Activated CD4-positive, alpha-beta T cell treated with anti-CD3 and anti-CD28 coated beads, Interleukin-2, amount 50 U/mL, for 4 hours (primary cell): ENCODE measurements at regions not wholly inside any gene's neighbourhood (a gene's known extent, or its start where the extent isn't known, plus 50 kb on each side); places are given as distances from the start of the nearest gene placed in this dataset.

Source experiments
- DNase-seq, 2 experiments: peaks; one replicate each; pipeline ENCODE4 v3.0.0-alpha.2; 2020

DNA sequence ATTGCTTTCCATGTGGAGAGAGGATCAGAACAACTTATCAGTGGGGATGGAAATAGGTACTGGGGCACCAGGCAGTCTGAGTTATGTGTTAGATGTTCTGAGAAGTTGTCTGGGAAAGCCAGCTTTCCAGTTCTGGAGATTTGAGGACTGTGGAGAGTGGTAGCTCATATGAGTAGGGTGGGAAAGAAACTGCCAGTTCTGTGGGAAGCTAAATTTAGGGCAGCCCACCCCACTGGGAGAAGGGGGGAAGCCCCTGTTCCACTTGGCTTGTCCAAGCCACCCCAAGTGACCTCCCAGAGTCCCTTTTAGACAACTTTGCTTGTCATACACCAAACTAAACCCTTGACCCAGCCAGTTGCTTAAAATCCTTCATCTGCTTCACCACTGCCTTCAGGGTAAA lies 189.5 kb downstream of the REEP3 start:
- DNase-seq: no peak

DNA sequence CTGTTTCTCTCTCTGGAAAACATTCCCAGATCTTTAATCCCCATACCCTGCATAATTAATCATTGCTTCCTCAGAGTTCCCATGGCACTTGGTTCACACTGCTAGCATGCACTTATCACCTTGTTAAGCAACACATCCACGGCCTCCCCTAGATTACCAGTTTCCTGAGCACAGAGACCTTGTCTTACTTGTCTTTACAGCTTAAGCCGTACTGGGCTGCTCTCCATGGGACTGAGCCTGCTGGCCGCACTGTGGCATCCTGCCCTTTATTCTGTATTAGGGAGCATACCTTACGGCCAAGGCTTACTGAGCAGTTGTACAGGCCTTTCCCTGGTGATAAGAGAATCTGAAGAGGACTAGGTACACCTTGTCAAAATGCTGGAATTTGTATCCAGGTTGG lies 190.2 kb downstream of the REEP3 start:
- DNase-seq: no peak

DNA sequence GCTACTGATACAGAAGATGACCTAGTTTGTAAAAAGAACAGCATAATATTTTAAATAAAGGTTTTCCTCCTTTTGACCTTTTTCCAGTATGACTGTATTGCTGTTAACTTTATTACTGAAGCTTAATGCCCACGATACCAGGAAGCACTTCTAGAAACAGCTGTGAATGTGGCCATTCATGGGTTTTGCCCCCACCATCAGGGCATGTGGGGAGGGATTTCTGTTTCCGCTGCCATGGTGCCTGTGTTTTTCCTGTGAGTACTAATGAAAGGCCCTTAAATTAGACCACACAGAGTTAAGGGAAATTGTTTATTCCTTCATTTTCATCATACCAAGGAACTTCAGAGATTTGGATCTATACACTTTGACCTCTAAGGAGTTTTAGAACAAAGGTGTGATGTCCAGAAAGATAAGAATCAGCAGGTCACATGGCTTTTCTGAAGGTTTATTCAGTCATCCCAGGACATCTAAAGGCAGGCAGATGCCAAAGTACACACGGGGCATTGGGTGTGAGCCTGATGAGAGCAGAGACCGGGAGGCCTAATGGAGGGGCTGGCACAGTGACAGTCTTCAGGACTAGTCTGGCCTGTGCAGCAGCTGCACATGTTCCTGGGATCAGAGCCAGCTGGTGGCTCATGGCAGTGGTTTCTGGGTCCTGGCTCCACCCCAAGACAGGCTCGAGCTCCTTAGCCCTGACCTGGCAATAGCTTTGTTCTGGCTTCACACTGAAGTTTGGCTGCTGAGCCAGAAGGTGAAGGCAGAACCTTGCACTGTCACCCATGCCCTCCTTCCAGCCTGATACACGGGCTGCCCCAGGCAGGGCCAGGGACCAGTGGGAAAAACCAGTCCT lies 190.9 kb downstream of the REEP3 start:
- DNase-seq: no peak

DNA sequence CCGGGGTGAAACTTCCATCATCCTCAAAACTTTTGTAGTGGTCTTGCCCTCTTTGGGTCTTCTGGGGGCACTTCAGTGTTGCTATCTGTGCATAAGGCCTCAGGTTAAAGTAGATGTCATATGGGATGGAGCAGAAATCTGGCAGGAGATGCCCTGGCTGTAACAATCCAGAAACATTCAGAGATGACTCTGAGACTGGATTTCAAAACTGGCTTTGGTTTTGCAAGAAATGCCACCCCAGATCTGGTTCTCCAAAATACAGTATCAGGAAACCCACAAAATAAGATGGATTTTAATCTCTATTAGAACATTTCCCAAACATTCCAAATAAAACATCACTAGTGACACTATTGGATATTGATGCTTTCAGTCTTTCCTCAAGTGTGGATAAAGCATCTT lies 191.5 kb downstream of the REEP3 start:
- DNase-seq: no peak

DNA sequence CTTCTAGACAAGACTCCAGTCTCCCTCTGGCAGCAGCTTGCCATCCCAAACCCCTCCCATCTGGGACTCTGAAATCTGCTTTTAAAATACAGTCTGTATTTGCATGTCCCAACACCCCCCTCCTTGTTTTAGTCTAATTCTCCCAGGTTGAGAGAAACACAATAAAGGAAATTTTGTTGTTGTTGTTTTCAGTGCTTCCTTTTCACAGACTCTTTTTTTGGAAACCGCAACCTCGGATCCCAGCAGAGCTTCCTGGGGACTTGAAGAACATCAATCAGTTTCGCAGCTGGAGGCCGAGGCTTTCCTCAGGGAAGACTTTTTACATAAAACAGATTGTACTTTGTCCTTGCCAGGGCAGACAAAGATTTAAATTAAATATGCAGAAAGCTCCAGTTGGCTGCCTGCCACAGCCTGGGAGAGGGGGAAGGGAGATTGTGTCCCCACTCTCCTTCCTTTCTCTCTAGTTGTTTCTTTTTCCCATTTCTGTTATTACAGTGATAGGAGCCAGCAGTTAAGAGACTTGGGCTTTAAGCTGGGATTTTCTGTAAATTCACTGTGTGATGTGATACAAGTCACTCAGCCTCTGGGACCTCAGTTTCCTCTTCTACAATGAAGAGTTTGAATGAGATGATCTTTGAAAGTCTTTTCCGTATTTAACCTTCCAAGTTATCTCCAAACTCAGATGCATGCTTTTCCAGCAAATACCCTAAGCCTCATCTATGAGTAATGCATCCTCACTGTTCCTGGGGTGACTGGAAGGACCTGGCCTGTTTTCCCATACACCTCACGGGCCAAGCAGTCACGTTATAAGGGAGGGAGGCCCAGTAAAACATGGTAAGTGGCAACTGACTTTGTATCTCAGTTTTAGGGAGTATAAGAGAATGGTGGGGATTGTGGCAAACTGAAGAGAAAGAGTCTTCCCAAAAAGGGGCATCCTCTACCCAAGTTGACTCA lies 192.3 kb downstream of the REEP3 start:
- DNase-seq: no peak

DNA sequence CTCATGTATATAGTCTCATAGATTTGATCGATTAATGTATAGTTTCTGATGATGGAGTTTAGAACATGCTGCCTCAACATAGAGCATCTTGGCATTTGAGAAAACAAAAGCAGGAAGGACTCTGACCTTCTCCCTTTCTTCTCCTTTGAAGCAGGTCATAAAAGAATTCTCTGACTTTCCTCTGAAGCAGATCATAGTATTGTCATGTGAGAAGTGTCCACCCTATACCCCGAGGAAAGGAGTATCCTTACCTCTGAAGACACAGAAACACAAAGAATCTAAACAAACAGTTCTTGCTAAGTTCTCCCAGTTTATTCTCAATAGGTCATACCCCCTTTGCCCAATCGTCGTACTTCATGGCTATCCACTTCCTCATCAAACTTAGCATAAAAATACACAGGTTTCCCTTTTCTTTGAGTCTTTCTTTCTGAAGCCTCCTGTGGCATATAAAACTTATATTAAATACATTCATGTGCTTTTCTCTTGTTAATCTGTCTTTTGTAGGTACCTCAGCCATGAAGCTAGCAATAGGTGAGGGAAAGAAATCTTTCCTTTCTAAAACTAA lies 194.9 kb downstream of the REEP3 start:
- DNase-seq: no peak

DNA sequence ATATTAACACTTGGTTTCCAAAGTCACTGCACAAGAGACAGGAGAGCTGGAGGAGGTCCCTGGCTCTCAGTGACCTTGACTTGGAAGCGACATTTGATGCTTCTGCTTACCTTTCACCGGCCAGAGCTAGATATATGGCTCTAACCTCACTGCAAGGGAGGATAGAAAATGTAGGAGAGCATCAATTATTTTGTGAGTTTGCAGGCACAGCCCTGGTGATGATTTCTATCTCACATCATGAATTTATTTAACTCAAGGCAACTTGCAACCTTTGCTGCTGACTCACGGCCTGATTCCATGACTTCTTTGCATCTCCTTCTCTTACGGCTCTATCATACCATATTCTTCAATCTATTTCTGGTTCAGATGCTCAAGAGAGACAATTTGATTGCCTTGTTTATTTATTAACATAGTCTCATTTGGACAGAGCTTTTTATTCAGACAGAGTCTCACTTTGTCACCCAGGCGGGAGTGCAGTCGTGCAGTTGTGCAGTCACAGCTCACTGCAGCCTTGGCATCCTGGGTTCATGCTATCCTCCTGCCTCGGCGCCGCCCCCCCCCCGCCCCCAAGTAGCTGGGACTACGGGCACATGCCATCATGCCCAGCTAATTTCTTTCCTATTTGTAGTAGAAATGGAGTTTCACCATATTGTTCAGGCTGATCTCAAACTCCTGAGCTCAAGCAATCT lies 196.0 kb downstream of the REEP3 start:
- no peak for DNase-seq

DNA sequence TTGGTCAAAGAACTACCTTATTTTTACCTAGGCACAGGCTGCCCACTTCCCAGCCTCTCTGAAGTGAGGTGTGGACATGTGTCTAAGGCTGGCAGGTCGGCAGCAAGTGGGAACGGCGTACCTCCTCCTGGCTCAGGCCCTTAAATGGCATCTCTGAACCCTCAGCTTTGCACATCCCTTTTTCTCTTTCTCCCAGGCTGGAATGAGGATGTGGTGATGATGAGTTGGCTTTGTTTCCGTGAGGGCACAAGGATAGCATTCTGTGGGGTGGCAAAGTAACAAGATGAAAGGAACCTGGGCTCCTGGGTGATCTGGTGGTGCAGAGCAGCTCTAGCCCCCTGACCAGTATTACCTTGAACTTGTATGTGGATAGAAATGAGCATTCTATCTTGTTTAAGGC lies 196.8 kb downstream of the REEP3 start:
- DNase-seq: no peak

DNA sequence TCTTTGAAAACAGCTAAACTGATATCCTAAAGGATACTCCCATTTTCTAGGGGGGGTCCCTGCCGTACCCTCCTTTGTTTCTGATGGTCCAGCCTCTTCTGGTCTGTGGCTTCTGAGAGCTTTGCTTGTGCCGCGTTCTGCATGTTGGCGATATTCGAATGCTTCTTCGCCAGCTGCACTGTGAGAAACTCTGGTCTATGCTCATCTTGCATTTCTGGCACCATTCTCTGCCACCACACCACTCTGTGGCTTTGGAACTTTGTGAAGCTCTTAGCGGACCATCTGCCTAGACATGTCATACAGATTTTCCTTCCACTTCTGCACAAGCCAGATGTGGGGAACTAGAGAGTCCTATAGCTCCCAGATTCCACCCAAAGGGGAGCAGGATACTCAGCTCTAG lies 197.2 kb downstream of the REEP3 start:
- no peak for DNase-seq

DNA sequence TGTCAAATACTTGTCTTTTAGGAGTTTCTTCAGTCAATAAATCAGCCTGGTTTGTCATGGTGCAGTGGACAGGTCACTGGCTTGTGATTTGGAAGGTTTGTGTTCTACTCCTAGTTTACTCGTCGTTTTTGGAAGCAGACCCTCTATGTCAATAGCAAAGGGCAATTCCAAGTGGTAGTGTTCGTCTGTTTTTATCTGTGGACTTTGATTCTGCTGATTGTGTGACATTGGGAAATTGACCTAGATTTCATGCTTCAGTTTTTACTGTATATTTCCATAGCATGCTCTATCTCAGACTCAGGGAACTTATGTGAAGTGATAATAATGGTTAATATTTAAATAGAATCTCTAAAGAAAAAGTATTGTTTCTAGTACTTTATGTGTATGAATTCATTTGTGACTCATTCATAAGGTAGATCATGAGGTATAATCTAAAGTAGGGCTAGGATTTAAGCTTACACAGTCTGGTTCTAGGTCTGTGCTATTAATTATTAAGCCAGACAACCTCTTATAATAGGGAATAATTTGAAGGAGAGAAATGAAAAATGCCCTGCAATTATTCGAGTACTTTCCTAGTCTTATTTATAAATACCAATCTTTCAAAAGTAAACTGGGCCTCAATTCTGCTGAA lies 198.1 kb downstream of the REEP3 start:
- no peak for DNase-seq

DNA sequence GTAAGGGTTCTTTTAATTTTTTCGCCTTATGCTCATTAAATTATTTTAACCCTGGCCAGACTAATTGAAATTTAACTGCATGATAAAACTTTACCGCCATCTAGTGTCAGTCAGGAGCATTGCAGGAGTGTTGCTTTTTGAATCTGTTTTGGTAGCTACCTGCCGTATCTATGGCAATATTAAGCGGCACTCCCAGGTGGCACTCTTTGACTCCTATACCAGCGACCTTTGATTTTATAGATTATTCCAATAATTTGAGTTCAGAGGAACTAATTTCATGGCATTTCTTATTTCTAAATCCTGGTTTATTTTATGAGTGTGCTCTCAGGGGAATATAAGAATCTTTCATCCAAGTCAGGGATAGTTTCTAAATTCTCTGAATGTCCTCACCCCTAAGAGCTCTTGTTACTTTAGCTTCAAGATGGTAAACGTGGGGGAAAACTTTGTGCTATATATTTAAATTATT lies 198.9 kb downstream of the REEP3 start:
- DNase-seq: peak; percentile 35 to 44

DNA sequence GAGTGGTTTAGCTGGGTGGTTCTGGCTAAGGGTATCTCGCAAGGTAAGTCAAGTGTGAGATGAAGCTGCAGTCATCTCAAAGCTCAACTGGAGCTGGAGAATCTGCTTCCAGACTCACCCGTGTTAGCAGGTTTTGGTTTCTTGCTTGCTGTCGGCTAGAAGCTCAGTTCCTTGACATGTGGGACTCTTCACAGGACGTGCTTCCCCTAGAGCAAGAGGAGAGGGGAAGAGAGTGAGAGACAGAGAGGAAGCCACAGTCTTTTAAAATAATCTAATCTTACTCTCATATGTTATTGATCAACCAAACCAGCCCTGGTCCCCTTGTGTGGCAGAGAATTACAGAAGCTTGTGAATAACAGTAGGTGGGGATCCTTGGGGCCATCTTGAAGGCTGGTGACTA lies 199.5 kb downstream of the REEP3 start:
- DNase-seq: no peak

DNA sequence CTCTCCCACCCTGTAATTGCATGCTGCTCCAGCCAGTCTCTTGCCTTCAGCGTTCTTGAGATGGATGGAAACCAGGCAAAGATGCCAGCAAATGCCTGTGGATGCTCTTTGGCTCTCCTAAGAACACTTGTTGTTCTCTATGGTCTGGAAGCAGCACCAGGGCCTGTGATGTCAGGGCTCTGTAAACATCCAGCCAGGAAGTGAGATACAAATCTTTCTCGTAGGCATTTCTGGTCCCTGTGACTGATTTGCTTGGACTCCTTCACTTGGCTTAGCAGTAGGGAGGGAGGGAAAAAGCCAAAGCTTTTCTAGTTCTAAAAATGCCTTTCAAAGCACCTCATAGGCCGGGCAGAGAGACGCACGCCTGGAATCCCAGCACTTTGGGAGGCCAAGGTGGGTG lies 201.3 kb downstream of the REEP3 start:
- DNase-seq: no peak

DNA sequence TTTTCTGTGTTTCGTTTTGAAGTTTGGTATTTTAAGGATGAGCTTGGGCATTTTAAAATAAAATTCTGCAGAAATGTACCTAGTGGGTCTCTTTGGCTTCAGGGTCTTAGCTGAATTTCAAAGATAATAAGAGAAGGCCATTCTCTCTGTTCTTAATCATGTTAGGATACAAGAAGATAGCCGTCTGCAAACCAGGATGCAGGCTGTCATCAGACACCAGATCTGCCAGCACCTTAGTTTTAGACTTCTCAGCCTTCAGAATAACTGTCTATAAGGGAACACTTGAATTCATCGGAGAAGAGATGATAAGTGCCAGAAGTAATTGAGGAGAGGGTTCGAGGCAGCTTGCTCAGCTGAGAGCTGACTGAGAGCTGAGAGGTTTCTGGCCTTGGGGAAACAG lies 202.1 kb downstream of the REEP3 start:
- DNase-seq: no peak

DNA sequence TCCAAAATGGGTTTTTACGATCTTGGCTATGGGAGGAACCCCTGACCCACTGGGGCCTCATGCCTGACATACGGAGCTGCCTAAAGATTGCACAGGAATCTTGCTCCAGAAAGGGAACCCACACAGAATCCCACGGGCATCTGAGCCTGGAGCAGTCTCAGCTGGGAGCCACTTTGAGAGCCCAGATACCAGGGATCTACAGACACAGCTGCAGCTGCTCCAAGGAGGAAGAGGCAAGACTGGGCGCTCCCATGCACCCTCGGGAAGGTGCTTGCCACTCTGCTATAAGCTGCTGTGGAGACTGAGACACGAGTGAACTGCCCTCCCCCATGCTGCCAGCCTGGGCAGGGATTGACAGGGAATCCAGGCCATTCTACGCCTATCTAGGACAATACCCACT lies 202.5 kb downstream of the REEP3 start:
- DNase-seq: no peak

DNA sequence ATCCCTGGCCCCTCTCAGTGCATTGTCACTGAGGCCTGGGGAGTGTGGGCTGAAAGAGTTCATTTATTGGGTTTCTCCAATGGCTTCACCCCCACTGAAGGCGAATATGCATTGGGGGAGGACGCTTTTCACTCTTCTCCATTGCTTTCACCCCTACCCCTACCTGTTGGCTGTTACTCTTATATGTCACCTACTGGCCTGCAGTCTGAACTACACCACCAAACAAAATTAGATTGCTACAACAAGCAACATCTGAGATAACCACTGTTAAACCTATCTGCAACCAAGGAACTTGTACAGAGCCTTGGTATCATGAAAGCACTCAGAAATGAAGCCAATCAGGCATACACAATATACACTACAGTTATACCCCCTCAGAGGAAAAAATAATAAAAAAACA lies 203.7 kb downstream of the REEP3 start:
- DNase-seq: no peak

DNA sequence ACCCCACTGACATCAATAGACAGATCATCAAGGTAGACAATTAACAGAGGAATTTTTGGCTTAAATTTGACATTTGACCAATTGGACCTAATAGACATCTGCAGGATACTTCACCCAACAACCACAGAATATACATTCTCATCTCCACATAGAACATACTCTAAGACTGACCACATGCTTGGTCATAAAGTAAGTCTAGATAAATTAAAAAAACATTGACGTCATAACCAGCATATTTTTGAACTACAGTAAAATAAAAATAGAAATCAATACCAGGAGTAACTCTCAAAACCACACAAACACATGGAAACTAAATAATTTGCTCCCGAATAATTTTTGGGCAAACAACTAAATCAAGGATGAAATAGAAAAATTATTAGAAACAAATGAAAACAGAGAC lies 205.7 kb downstream of the REEP3 start:
- DNase-seq: no peak

DNA sequence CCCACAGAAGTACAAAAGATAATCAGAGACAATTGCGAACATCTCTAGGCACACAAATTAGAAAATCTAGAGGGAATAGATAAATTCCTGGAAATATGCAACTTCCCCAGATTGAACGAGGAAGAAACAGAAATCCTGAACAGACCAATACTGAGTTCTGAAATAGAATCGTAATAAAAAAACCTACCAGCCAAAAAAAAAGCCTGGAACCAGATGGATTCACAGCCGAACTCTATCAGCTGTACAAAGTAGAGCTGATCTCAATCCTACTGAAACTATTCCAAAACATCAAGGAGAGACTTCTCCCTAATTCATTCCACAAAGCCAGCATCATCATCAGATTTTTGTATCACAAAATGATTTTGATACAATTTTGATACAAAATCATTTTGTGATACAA lies 206.4 kb downstream of the REEP3 start:
- DNase-seq: no peak

DNA sequence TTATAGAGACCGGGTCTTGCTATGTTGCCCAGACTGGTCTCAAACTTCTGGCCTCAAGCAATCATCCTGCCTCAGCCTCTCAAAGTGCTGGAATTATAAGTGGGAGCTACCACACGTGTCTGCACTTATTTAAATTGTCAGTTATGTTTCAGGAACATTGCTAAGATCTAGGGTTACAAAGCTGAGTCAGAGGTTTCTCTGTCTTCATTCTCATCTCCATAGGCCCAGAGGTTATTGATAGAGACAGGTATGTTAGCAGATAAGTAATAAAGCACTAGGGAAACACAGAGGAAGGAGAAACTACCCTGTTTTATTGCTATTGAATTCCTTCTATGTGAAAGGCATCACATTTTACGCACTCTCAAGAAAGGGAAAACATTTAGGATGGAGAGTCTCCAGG lies 214.1 kb downstream of the REEP3 start:
- DNase-seq: no peak

DNA sequence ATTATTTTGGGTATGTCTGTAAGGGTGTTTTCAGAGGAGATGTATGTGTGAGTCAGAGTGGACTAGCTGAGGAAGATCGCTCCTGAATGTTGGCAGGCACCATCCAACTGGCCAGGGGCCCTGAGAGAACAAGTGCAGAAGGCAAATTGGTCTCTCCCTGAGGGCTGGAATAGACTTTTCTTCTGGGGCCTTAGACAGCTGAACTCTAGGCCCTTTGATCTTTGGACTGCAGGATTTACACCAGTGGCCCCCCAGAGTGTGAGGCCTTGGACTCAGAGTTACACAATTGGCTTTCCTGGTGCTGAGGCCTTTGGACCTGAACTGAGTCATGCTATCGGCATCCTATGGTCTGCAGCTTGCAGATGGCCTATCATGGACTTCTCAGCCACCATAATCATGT lies 217.2 kb downstream of the REEP3 start:
- no peak for DNase-seq

DNA sequence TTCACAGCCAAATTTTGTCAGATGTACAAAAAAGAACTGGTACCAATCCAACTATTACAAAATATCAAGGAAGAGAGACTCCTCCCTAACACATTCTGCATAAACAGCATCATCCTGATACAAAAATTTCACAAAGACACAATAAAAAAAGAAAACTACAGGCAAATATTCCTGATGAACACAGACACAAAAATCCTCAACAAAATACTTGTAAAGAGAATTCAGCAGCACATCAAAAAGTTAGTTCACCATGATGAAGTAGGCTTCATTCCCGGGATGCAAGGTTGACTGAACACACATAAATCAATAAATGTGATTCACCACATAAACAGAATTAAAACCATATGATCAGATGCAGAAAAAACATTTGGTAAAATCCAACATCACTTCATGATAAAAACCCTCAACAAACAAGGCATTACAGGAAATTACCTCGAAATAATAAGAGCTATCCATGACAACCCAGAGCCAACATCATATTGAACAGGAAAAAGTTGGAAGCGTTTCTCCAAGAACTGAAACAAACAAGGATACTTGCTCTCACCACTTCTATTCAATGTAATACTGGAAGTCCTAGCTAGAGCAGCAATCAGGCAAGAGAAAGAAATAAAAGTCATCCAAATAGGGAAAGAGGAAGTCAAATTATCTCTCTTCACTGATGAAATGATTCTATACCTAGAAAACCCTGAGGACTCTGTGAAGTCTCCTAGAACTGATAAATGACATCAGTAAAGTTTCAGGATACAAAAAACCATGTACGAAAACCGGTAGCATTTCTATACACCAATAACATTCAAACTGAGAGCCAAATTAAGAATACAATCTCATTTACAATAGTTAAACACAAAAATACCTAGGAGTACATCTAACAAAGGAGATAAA lies 223.1 kb downstream of the REEP3 start:
- DNase-seq: no peak
